Activated naive CD8-positive, alpha-beta T cell treated with anti-CD3 and anti-CD28 coated beads for 36 hours (primary cell): ENCODE measurements at regions not wholly inside any gene's neighbourhood (a gene's known extent, or its start where the extent isn't known, plus 50 kb on each side); places are given as distances from the start of the nearest gene placed in this dataset.
"Not testable (repeated sequence)": the region's sequence is repeated elsewhere in the genome, so short reads cannot be mapped to it uniquely, and the experiment has no call there.

Source experiments
- DNase-seq: peaks from one replicate; pipeline ENCODE4 v3.0.0; 2021
- H3K27ac Mint-ChIP-seq: one replicate; pipeline ENCODE4 v1.8.0; 2022; ENCODE audit warnings: mild to moderate bottlenecking, moderate library complexity, mixed read lengths
- H3K27me3 Mint-ChIP-seq: one replicate; pipeline ENCODE4 v1.8.0; 2022; ENCODE audit warnings: mild to moderate bottlenecking, mixed read lengths
- H3K36me3 Mint-ChIP-seq: one replicate; pipeline ENCODE4 v1.8.0; 2021; ENCODE audit warnings: mild to moderate bottlenecking, mixed read lengths
- H3K4me1 Mint-ChIP-seq: one replicate; pipeline ENCODE4 v1.8.0; 2021; ENCODE audit warnings: mixed read lengths
- H3K4me3 Mint-ChIP-seq: one replicate; pipeline ENCODE4 v1.8.0; 2022; ENCODE audit warnings: mild to moderate bottlenecking, moderate library complexity, mixed read lengths
- H3K9me3 Mint-ChIP-seq: one replicate; pipeline ENCODE4 v1.8.0; 2022; ENCODE audit warnings: mixed read lengths

DNA sequence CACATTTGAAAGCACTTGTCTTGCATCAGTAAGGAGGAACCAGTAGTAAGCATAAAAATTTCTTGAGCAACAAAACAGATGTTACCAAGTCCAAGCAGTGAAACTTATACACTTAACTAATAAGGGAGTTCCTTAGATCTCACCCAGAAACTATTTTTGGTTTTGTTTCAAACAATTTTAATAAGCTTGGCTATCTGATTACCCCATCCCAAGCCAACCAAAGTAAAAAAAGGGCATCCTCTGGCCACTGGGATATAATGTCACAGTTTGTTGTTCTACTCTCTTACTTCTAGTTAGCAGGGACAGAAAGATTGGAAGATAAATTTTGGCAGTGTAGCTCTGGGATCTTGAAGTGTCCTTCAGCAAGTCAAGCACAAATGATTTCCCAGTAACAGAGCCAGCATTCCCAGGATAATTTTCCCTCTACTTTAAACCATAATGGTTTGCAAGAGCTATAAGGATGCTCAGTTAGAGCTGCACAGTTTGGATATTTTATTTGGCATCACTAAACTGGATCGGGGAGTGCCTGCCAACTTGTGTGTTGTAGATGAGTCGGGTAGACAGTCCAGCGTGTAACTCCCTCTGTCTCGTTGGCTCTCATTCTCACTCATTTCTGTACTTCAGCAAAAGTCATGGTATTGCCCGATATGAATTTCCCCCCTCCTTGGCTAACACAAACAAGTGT, 161.9 kb upstream of the HMHB1 start:
- Mint-ChIP-seq H3K27ac (no peak overlapping the region), H3K36me3 (no peaks in the 10 kb centered on the region), H3K4me3 (no peak overlapping the region)

DNA sequence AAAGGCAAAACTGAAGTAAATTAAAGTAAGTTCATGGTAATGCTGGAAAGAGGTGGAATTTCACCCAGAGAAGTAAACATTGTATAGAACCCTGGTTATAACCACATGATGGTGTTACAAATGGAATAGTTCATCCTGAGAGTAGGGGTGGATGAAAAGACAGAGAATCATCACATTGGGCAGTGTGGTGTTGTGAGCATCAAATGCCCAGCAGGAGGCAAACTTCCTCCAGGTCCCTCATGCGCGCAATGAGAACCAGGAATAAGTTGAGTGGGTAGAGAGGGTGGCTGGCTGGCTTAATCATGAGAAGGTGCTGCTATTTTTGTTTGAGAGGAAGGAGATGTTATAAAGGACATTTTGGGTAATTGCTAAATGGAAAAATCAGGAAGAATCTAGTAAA, 163.3 kb upstream of the HMHB1 start:
- peaks cover 3% of the 10 kb centered on the region for H3K27me3 Mint-ChIP-seq
- H3K36me3 Mint-ChIP-seq, result no peaks in the 10 kb centered on the region
- no peak overlapping the region for H3K27ac Mint-ChIP-seq
- no peak overlapping the region for H3K4me3 Mint-ChIP-seq
- H3K4me1 Mint-ChIP-seq, result peaks cover 9% of the 10 kb centered on the region
- no peaks in the 10 kb centered on the region for H3K9me3 Mint-ChIP-seq
- DNase-seq, result no peak

More for the DNA sequence above, 161.9 kb upstream of the HMHB1 start:
- no peak for DNase-seq
- Mint-ChIP-seq H3K27me3 (peaks cover 3% of the 10 kb centered on the region), H3K9me3 (no peaks in the 10 kb centered on the region), H3K4me1 (peaks cover 9% of the 10 kb centered on the region)

DNA sequence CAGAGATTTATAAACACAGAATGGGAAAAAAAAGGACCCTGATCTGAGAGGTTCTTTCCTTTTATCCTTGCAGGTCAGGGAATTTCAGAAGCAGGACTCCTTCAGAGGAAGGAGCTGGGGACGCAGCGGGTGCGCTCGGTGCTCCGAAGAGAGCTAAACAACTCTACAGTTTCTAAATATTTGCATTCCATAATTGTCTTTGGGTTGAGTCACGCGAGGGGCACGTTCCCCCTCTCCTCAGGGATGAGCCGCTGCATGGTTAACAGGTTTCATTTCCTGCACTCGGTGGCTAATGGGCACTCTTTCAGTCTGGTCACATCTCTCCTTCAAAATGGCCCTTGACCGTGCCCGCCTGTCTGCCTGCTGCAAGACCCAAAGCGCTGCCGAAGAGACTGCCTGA, 165.0 kb upstream of the HMHB1 start:
- Mint-ChIP-seq H3K9me3 (no peaks in the 10 kb centered on the region), H3K27me3 (peaks cover 3% of the 10 kb centered on the region), H3K4me1 (peaks cover 2% of the 10 kb centered on the region), H3K4me3 (no peak overlapping the region), H3K27ac (no peak overlapping the region), H3K36me3 (no peaks in the 10 kb centered on the region)
- DNase-seq, result no peak

DNA sequence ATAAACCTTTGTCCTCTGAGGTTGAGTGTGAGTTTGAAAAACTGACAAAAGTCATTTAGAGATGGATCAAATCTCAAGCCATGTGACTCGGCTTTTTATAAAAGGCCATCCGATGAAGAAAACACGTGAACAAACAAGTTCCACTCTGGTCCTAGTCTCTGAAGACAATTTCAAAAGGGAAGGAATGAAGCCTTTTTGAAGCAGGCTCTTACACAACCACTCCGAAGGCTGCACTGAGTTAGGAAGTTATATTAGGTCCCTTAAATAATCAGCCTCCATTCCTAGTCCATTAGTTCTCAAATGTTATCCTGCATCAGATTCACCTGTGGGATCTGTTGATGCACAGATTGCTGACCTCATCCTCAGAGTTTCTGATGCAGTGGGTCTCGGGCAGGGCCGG, 166.6 kb upstream of the HMHB1 start:
- DNase-seq, result no peak
- H3K9me3 Mint-ChIP-seq, result no peaks in the 10 kb centered on the region
- no peaks in the 10 kb centered on the region for H3K4me1 Mint-ChIP-seq
- H3K4me3 Mint-ChIP-seq, result no peak overlapping the region
- peaks cover under 1% of the 10 kb centered on the region for H3K27me3 Mint-ChIP-seq
- H3K27ac Mint-ChIP-seq, result no peak overlapping the region
- H3K36me3 Mint-ChIP-seq, result no peaks in the 10 kb centered on the region

DNA sequence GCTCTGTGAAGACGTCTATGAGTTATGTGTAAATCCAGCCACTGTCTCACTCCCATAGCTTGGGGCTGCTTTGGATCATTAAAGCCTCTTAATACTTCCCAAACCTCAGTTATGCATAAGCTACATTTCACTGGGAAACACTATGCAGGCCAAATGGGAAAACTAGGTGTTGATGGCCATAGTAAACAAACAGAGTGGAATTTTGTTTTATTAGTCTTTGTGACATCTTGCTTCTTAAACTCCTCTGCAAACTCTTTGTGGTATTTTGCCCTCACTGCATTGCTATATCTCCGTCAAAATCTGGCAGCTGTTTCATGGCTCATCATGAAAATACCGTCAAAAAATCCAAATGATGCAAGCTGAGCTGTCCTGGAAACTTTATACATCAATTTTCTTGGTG, 167.2 kb upstream of the HMHB1 start:
- DNase-seq, result no peak
- no peak overlapping the region for H3K27ac Mint-ChIP-seq
- H3K9me3 Mint-ChIP-seq, result no peaks in the 10 kb centered on the region
- no peaks in the 10 kb centered on the region for H3K27me3 Mint-ChIP-seq
- H3K4me1 Mint-ChIP-seq, result no peaks in the 10 kb centered on the region
- H3K4me3 Mint-ChIP-seq, result no peak overlapping the region
- no peaks in the 10 kb centered on the region for H3K36me3 Mint-ChIP-seq

DNA sequence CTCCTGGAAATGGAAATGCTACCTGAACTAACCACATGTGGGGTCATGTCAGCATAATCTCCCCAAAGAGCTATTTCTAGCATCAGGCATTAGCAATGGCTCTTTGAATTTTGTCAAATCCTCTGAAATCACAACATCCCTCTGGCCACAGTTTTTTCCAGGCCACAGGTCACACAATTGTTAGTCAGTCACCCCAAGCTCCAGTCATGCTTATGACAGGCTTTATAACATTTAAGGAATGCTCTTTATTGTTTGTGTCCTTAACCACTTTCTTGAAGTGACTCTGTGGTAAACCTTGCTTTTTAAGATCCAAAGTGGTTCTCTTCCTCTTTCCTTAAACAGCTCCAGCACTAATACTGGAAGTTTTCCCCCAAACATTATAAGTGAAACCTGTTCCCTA, 169.2 kb upstream of the HMHB1 start:
- Mint-ChIP-seq H3K4me3 (no peak overlapping the region), H3K27ac (no peak overlapping the region), H3K4me1 (no peaks in the 10 kb centered on the region), H3K36me3 (no peaks in the 10 kb centered on the region), H3K9me3 (no peaks in the 10 kb centered on the region), H3K27me3 (no peaks in the 10 kb centered on the region)
- no peak for DNase-seq

DNA sequence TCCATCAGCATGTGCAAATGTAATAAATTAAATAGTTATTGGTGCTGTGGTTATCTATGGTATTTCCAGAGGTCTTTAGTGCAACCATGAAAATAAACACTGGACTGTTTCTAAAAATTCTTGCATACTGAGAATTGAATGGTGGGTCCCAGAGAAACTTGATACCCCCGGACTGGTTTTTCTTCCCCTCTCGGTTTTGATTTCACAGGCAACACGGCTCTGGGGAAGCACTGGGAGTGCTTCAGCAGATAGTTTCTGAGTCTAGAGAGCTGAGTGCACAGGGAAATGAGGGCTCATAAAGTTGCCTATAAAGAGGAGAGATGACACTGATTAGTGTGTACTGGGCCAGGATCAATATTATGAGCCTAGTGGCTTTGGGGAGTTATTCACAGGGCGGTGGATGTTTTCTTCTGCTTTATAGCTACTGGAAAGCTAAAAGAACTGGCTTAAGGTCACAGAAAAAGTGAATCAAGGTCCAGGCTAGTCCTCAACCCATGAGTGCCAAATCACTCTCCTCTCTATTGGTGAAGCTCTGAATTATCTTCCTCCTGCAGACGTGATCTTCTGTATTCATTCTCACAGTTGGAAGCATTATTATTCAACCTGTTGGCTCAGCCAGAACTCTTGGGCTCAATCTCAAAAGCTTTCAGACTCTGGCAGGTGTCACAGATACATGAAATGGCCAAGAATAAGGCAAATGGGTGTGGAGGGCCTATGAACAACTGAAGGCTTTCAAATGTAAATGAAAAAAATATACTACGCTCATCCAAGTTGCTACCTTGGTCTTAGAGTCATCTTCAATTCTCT, 170.2 kb upstream of the HMHB1 start:
- Mint-ChIP-seq H3K27ac (no peak overlapping the region), H3K27me3 (no peaks in the 10 kb centered on the region), H3K4me3 (no peak overlapping the region), H3K36me3 (no peaks in the 10 kb centered on the region), H3K9me3 (no peaks in the 10 kb centered on the region), H3K4me1 (no peaks in the 10 kb centered on the region)
- DNase-seq, result no peak

DNA sequence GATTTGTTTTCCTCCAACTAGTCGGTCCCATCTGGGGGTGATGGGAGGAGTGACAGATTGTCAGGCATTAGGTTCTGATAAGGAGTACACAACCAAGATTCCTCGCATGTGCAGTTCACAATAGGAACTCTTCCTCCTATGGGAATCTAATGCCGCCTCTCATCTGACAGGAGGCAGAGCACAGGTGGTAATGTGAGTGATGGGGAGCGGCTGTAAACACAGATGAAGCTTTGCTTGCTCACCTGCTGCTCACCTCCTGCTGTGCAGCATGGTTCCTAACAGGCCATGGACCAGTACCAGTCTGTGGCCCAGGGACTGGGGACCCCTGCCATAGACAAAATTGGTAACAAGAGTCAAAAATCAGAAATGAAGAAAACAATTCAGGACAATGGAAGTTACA, 173.3 kb upstream of the HMHB1 start:
- Mint-ChIP-seq H3K27me3 (no peaks in the 10 kb centered on the region), H3K9me3 (no peaks in the 10 kb centered on the region), H3K4me1 (no peaks in the 10 kb centered on the region), H3K36me3 (no peaks in the 10 kb centered on the region), H3K4me3 (no peak overlapping the region), H3K27ac (no peak overlapping the region)
- DNase-seq, result no peak

DNA sequence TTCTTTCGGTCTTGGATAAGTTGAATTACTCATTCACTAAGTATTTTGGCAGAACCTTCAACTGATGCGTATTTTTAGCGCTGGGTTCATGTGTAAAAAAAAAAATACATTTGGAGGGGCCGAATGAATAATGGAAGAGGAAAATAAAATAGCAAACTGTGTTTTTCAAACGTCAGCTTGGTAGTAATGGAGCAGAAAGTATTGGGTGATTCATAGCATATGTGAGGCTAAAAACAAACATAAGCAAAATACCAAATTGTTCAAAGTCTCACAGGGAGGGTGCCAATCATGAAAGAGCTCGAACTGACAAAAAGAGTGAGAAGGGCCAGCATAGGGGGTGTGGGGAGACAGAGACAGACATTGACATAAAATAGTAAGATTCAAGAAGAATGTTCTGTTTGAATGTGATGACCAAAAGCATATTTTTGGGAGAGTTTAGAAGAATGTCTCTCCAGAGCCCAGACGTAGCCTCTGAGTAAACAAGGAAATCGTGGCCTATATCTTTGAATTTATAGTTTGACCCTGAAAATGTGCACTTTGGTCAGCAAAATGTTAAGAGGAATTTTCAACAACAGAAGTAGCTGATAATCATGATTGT, 174.9 kb upstream of the HMHB1 start:
- Mint-ChIP-seq H3K4me3 (no peak overlapping the region), H3K4me1 (no peaks in the 10 kb centered on the region), H3K27ac (no peak overlapping the region)

DNA sequence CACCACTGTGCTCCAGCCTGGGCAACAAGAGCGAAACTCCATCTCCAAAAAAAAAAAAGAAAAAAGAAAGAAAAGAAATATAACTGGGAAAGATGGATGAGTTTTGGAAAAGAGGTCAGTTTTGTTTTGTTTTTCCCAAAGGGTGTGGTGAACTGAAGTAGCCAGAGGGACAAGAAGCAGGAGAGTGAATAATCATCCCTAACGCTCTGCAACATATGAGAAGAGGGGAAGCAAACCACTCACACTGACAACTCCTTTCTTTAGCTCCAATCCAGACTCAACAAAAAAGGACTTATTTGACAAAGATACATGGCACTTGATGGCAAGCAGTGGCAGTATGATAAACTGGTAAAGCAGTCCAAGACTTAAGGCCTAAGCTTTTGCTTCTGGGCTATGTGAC, 176.1 kb upstream of the HMHB1 start:
- H3K4me3 Mint-ChIP-seq, result no peak overlapping the region
- no peaks in the 10 kb centered on the region for H3K27me3 Mint-ChIP-seq
- H3K9me3 Mint-ChIP-seq, result no peaks in the 10 kb centered on the region
- no peak overlapping the region for H3K27ac Mint-ChIP-seq
- H3K4me1 Mint-ChIP-seq, result no peaks in the 10 kb centered on the region
- no peaks in the 10 kb centered on the region for H3K36me3 Mint-ChIP-seq
- DNase-seq, result no peak

More for the DNA sequence above, 174.9 kb upstream of the HMHB1 start:
- Mint-ChIP-seq H3K9me3 (no peaks in the 10 kb centered on the region), H3K27me3 (no peaks in the 10 kb centered on the region), H3K36me3 (no peaks in the 10 kb centered on the region)
- no peak for DNase-seq

DNA sequence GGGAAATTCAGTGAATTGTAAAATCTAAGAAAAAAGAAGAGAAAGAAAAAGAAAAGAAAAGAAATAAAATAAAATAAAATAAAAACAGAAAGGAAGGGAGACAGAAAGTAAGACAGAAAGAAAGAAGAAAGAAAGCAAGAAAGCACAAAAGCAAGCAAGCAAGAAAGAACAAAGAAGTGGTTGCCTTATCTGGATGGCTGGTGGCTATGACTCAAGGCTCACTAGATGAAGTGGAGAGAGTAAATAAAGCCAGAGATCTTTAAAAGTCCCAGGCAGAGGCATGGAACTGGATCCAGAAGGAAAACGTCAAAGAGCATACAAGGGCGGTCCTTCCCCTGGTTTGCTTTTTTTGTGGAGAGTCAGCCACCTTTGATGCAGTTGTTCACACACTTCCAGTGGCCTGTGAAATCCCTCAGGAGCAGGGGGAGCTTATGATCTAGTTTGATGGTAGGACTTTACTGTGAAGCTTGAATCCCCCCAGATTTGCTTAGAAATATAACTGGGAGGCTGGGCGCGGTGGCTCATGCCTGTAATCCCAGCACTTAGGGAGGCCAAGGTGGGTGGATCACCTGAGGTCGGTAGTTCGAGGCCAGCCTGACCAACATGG, 176.7 kb upstream of the HMHB1 start:
- DNase-seq, result no peak
- no peak overlapping the region for H3K27ac Mint-ChIP-seq
- H3K9me3 Mint-ChIP-seq, result no peaks in the 10 kb centered on the region
- no peaks in the 10 kb centered on the region for H3K4me1 Mint-ChIP-seq
- no peaks in the 10 kb centered on the region for H3K36me3 Mint-ChIP-seq
- H3K4me3 Mint-ChIP-seq, result no peak overlapping the region
- H3K27me3 Mint-ChIP-seq, result no peaks in the 10 kb centered on the region

DNA sequence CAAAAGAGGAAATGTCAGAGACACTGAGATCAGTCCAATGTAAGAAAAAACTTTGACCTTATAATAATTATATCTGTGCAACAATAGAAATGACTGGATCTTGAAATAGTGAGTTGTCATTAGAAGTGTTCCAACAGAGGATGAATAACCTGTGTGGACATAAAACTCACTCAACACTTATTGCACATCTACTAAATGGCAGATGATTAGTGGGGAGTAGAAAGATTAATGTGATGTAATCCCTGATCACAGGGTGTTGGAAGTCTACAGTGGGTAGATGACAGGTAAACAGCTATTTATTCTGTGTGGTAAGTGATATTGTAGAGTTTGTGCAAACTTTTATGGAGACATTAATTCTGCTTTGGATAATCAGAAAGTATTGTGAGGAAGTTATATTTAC, 177.3 kb upstream of the HMHB1 start:
- no peaks in the 10 kb centered on the region for H3K36me3 Mint-ChIP-seq
- H3K27me3 Mint-ChIP-seq, result no peaks in the 10 kb centered on the region
- H3K9me3 Mint-ChIP-seq, result no peaks in the 10 kb centered on the region
- no peak overlapping the region for H3K27ac Mint-ChIP-seq
- no peak for DNase-seq
- no peaks in the 10 kb centered on the region for H3K4me1 Mint-ChIP-seq
- no peak overlapping the region for H3K4me3 Mint-ChIP-seq

DNA sequence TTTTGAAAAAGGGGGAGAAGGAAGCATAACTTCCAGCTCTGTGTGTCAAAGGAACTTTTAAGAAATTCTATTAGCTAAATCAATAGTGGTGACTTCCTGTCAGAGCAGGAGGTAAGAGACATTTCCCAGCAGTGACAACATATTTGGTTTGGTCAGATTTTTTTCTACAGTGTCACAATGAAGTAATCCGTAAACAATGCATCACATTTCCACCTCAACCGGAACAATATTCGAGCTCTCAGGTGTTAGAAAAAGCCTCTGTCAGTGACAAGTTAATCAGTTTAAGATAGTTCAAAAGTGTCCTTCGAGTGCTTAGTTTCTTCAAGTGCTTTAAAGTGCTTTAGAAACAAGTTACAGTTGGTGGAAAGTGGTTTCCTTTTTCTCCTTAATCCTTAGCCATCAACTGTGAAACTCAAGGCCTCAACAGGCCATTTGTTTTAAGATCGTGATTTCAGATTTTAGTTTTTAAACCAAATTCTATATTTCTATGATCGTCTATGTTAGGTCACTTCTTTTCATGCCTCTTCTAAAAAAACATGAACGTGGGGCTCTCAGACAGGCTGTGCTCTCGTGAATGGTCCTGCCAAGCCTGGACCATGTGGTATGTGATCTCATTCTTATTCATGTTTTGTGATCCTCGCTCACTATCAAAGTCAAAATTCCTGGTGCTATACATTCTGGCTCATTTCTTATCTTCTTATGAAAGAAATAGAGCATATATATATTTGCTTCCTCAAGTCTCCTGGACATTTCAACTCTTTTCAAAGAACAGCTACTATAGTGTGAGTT, 181.9 kb upstream of the HMHB1 start:
- DNase-seq, result no peak
- Mint-ChIP-seq H3K27ac (no peak overlapping the region), H3K27me3 (no peaks in the 10 kb centered on the region), H3K36me3 (no peaks in the 10 kb centered on the region), H3K9me3 (peaks cover 2% of the 10 kb centered on the region), H3K4me1 (no peaks in the 10 kb centered on the region), H3K4me3 (no peak overlapping the region)

DNA sequence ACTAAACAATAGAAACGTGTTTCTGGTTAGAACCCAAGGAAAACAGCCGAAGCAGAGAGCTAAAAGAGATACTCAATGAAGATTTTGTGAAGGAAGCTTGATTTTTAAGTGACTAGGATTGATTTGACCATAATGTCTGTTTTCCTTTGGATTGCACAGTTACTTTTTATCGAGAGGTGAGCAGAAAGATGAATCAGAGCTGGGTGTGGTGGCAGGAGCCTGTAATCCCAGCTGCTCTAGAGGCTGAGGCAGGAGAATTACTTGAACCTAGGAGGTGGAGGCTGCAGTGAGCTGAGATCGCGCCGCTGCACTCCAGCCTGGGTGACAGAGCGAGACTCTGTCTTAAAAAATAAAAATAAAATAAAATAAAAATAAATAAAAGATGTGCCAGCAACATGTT, 186.9 kb upstream of the HMHB1 start:
- not testable (repeated sequence) for H3K4me1 Mint-ChIP-seq, DNase-seq, H3K27ac Mint-ChIP-seq, H3K4me3 Mint-ChIP-seq, H3K36me3 Mint-ChIP-seq, H3K9me3 Mint-ChIP-seq, H3K27me3 Mint-ChIP-seq

DNA sequence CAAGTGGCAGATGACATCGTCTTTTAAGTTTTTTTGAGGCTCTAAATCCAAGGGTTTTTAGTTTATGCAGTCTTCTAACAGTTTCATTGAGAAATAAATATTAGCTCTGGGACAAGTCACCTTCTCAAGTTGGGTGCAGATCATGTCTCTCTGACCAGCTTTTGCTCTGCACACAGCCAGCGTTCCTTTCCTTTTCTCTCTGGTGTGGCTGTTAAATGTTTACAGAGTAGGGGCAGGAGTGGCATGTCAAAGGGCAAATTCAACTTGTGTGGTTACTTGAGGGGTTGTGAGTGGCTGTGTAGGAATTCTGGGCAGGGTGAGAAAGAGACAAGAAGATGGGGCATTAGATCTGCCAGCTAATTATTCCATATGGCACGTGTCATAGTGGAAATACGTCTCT, 187.5 kb upstream of the HMHB1 start:
- peaks cover 2% of the 10 kb centered on the region for H3K9me3 Mint-ChIP-seq
- H3K4me1 Mint-ChIP-seq, result no peaks in the 10 kb centered on the region
- H3K4me3 Mint-ChIP-seq, result no peak overlapping the region
- H3K27me3 Mint-ChIP-seq, result no peaks in the 10 kb centered on the region
- DNase-seq, result no peak
- no peak overlapping the region for H3K27ac Mint-ChIP-seq
- H3K36me3 Mint-ChIP-seq, result peaks cover 2% of the 10 kb centered on the region
